ENCODE measurements at regions not wholly inside any gene's neighbourhood (a gene's known extent, or its start where the extent isn't known, plus 50 kb on each side); places are given as distances from the start of the nearest gene placed in this dataset.

GRCh38 chr3:117700573-117701360 is 991.2 kb downstream of the TUSC7 start:
- no peak for DNase-seq (ENCODE audit: low spot score)
- Mint-ChIP-seq H3K27ac (ENCODE audit: unreplicated experiment) (no peak overlapping the region), H3K36me3 (ENCODE audit: low read depth, unreplicated experiment) (no peaks in the 10 kb centered on the region), H3K27me3 (ENCODE audit: unreplicated experiment) (no peaks in the 10 kb centered on the region), H3K9me3 (ENCODE audit: unreplicated experiment) (no peaks in the 10 kb centered on the region), H3K4me1 (ENCODE audit: unreplicated experiment) (peaks cover 3% of the 10 kb centered on the region), H3K4me3 (ENCODE audit: unreplicated experiment) (no peak overlapping the region)
- no peak for TF ChIP-seq CTCF (IDR thresholded peaks at IDR 0.05; ENCODE audit: unreplicated experiment)

- TF ChIP-seq CTCF (IDR thresholded peaks at IDR 0.05; ENCODE audit: unreplicated experiment), result no peak
- no peak overlapping the region for H3K27ac Mint-ChIP-seq (ENCODE audit: unreplicated experiment)
- H3K4me1 Mint-ChIP-seq (ENCODE audit: unreplicated experiment), result peaks cover 31% of the 10 kb centered on the region
- no peaks in the 10 kb centered on the region for H3K27me3 Mint-ChIP-seq (ENCODE audit: unreplicated experiment)
- H3K36me3 Mint-ChIP-seq (ENCODE audit: low read depth, unreplicated experiment), result no peaks in the 10 kb centered on the region
- H3K9me3 Mint-ChIP-seq (ENCODE audit: unreplicated experiment), result no peaks in the 10 kb centered on the region
- no peak for DNase-seq (ENCODE audit: low spot score)
- H3K4me3 Mint-ChIP-seq (ENCODE audit: unreplicated experiment), result no peak overlapping the region
These were observed 995.4 kb downstream of the TUSC7 start for GRCh38 chr3:117705011-117705410.

GRCh38 chr3:117706037-117706436 is 996.5 kb downstream of the TUSC7 start:
- Mint-ChIP-seq H3K27me3 (ENCODE audit: unreplicated experiment) (no peaks in the 10 kb centered on the region), H3K4me3 (ENCODE audit: unreplicated experiment) (no peak overlapping the region), H3K27ac (ENCODE audit: unreplicated experiment) (no peak overlapping the region), H3K9me3 (ENCODE audit: unreplicated experiment) (no peaks in the 10 kb centered on the region), H3K4me1 (ENCODE audit: unreplicated experiment) (peaks cover 37% of the 10 kb centered on the region), H3K36me3 (ENCODE audit: low read depth, unreplicated experiment) (no peaks in the 10 kb centered on the region)
- no peak for DNase-seq (ENCODE audit: low spot score)
- no peak for TF ChIP-seq CTCF (IDR thresholded peaks at IDR 0.05; ENCODE audit: unreplicated experiment)

- Mint-ChIP-seq H3K4me3 (ENCODE audit: unreplicated experiment) (no peak overlapping the region), H3K9me3 (ENCODE audit: unreplicated experiment) (no peaks in the 10 kb centered on the region), H3K27me3 (ENCODE audit: unreplicated experiment) (no peaks in the 10 kb centered on the region)
These were observed 997.2 kb downstream of the TUSC7 start for GRCh38 chr3:117706756-117707155.

More at GRCh38 chr3:117706756-117707155, 997.2 kb downstream of the TUSC7 start:
- Mint-ChIP-seq H3K27ac (ENCODE audit: unreplicated experiment) (no peak overlapping the region), H3K4me1 (ENCODE audit: unreplicated experiment) (peaks cover 37% of the 10 kb centered on the region), H3K36me3 (ENCODE audit: low read depth, unreplicated experiment) (no peaks in the 10 kb centered on the region)
- no peak for DNase-seq (ENCODE audit: low spot score)
- TF ChIP-seq CTCF (IDR thresholded peaks at IDR 0.05; ENCODE audit: unreplicated experiment), result no peak
